ENCODE measurements at regions not wholly inside any gene's neighbourhood (a gene's known extent, or its start where the extent isn't known, plus 50 kb on each side); places are given as distances from the start of the nearest gene placed in this dataset.

GRCh38 chr1:234838820-234839219 lies 228.8 kb upstream of the IRF2BP2 start:
- TF ChIP-seq CTCF (IDR thresholded peaks at IDR 0.05) (no peak), POLR2A (IDR thresholded peaks at IDR 0.05) (no peak), POLR2AphosphoS5 (IDR thresholded peaks at IDR 0.05) (no peak)
